Tibial artery (tissue), 4 donors: ENCODE measurements at regions not wholly inside any gene's neighbourhood (a gene's known extent, or its start where the extent isn't known, plus 50 kb on each side); places are given as distances from the start of the nearest gene placed in this dataset.
"Not testable (repeated sequence)": the region's sequence is repeated elsewhere in the genome, so short reads cannot be mapped to it uniquely, and the experiment has no call there.

Experiments used
- DNase-seq, 2 donors: peaks; one replicate each; pipeline ENCODE4 v3.0.0-alpha.2; 2019
- H3K27ac ChIP-seq, 2 donors: fragments of 200-600 bp; sonication (generic) in 1 of 2; 1 replicate in 1 of 2; 2 replicates in 1 of 2; pipeline ENCODE4 v1.5.1; 2018 to 2019; ENCODE audit warnings: mild to moderate bottlenecking in 1 of 2
- H3K27me3 ChIP-seq, 2 donors: fragments of 200-600 bp; sonication (generic) in 1 of 2; one replicate each; pipeline versions ENCODE4 v1.5.1 to v1.6.0; 2016 to 2019
- H3K36me3 ChIP-seq, 3 donors: fragments of 200-600 bp; sonication (generic) in 2 of 3; one replicate each; pipeline ENCODE4 v1.5.1; 2016 to 2019; ENCODE audit warnings: mild to moderate bottlenecking in 2 of 3
- H3K4me1 ChIP-seq, 4 donors: fragments of 200-600 bp; sonication (generic) in 2 of 4; 1 replicate in 3 of 4; 2 replicates in 1 of 4; pipeline ENCODE4 v1.5.1; 2016 to 2019
- H3K4me3 ChIP-seq, 2 donors: fragments of 200-600 bp; sonication (generic) in 1 of 2; 1 replicate in 1 of 2; 2 replicates in 1 of 2; pipeline ENCODE4 v1.5.1; 2018 to 2019; ENCODE audit warnings: mild to moderate bottlenecking in 2 of 2
- H3K9me3 ChIP-seq, 3 donors: fragments of 200-600 bp; sonication (generic) in 1 of 3; one replicate each; pipeline ENCODE4 v1.5.1; 2016 to 2019
- intact Hi-C: fragments of 100-400 bp; cut with DNase I; formaldehyde crosslinking; loops from one replicate; pipeline ENCODE4 v1.15.0; 2023; ENCODE audit warnings: low total_unique reads
- TF ChIP-seq, protein P1 (sequence below), 2 experiments: fragments of 200-600 bp in 1 of 2; fragments of 450-650 bp in 1 of 2; IDR thresholded peaks; one replicate each; pipeline ENCODE4 v1.5.1; 2017 to 2019; ENCODE audit warnings: antibody characterized with exemption in 2 of 2, mild to moderate bottlenecking in 1 of 2, moderate library complexity in 1 of 2

DNA sequence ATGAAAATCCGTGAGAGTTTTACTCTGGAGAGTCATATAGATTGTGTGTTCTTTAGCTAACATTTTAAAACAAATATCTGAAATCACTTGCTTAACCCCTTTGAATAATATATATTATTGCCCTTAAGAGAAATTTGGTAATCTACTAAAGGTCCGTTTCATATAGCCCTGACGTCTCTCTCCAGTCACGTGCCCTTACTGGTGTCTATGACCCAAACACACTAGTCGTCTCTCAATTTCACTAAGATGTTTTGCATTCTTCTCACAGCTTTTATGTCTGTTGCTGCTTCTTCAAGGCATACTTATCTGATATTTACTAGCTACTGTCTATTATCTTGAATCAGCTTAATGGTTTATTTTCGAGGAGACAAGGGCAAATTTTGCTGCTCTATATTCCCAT is 409.9 kb downstream of the KCNJ18 start:
- TF ChIP-seq, protein P1, sequence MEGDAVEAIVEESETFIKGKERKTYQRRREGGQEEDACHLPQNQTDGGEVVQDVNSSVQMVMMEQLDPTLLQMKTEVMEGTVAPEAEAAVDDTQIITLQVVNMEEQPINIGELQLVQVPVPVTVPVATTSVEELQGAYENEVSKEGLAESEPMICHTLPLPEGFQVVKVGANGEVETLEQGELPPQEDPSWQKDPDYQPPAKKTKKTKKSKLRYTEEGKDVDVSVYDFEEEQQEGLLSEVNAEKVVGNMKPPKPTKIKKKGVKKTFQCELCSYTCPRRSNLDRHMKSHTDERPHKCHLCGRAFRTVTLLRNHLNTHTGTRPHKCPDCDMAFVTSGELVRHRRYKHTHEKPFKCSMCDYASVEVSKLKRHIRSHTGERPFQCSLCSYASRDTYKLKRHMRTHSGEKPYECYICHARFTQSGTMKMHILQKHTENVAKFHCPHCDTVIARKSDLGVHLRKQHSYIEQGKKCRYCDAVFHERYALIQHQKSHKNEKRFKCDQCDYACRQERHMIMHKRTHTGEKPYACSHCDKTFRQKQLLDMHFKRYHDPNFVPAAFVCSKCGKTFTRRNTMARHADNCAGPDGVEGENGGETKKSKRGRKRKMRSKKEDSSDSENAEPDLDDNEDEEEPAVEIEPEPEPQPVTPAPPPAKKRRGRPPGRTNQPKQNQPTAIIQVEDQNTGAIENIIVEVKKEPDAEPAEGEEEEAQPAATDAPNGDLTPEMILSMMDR (IDR thresholded peaks at IDR 0.05): no peak
- H3K36me3 ChIP-seq: no peaks in the 10 kb centered on the region
- H3K27ac ChIP-seq: no peak overlapping the region
- H3K9me3 ChIP-seq: no peaks in the 10 kb centered on the region
- H3K4me1 ChIP-seq: no peaks in the 10 kb centered on the region
- DNase-seq: no peak
- no peak overlapping the region for H3K4me3 ChIP-seq
- H3K27me3 ChIP-seq: no peaks in the 10 kb centered on the region
- intact Hi-C loops: no loop called here

DNA sequence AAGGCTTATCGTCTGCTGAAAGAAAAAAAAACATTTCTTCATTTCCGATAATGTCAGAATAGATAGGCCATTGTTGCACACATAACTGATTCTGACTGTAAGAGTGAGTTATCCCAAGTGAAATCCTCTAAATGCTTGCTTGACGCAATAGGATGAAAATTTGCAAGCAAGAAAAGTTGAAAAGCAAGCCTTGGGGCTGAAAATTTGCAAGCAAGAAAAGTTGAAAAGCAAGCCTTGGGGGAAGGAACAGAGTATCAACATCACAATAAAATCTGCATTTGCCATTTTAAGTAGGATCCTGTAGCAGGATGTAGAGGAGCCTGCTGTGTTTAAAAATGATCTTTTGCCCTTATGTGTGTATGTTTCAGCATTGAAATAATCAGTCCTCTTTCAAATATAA is 424.4 kb downstream of the KCNJ18 start:
- H3K4me3 ChIP-seq, H3K27ac ChIP-seq, intact Hi-C loops, H3K27me3 ChIP-seq, H3K36me3 ChIP-seq, H3K4me1 ChIP-seq, DNase-seq, H3K9me3 ChIP-seq: not testable (repeated sequence)

DNA sequence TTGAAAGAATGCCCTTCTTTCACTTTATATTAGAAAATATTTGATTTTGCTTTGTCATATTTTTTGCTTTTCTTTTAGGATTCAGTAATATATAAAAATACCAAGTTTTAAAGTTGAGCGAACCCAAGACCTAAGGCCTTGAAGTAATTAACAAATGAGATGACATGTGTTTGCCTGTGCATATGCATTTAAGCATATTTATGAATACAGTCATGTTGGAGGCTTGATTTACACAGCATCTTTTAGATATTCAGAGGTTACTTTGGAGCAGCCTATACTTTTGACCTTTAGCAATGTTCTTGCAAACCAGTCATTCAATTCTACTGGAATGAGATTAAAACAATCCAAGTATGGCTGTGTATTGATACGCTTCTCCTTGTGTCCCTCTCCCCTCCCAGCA is 425.1 kb downstream of the KCNJ18 start:
- H3K9me3 ChIP-seq, H3K27me3 ChIP-seq, DNase-seq, H3K36me3 ChIP-seq, H3K4me1 ChIP-seq, H3K27ac ChIP-seq, intact Hi-C loops, H3K4me3 ChIP-seq: not testable (repeated sequence)

DNA sequence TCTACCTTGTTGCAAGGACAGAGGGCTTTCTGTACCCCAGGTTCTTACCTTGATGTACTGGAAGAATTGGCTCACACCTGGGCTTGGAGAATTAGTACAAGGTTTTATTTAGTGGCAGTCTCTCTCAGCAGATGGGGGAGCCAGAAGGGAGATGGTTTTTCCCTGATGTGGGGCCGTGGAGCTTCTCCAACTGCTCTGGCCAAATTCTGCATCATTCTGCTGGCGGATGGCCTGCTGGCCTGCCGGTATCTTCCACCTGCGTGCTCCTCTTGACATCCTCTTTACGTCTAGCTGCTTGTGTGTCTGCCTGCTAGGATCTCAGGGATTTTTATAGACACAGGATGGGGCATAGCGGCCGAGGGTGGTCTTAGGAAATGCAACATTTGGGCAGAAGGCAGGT is 426.7 kb downstream of the KCNJ18 start:
- intact Hi-C loops, DNase-seq, H3K27me3 ChIP-seq, H3K36me3 ChIP-seq, H3K4me1 ChIP-seq, H3K4me3 ChIP-seq, H3K9me3 ChIP-seq, H3K27ac ChIP-seq: not testable (repeated sequence)

DNA sequence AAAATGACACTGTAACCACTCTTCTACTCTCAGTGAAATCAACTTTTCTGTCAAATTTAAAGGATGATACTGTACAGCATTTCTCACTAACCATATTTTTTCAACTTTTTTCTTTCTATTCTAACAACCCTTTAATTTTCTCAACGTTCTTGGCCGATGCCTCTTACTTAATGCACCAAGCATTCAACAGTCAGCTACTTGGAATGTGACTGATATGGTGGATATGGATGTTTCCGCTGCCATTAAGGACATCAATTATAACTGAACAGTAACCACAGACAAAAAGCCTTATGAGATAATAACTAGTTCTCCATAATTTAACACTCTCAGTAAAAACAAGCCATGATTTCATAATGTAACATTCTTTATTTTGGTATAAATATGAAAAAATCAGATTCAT is 427.4 kb downstream of the KCNJ18 start:
- DNase-seq, H3K4me3 ChIP-seq, H3K9me3 ChIP-seq, intact Hi-C loops, H3K4me1 ChIP-seq, H3K27me3 ChIP-seq, H3K36me3 ChIP-seq, H3K27ac ChIP-seq: not testable (repeated sequence)

DNA sequence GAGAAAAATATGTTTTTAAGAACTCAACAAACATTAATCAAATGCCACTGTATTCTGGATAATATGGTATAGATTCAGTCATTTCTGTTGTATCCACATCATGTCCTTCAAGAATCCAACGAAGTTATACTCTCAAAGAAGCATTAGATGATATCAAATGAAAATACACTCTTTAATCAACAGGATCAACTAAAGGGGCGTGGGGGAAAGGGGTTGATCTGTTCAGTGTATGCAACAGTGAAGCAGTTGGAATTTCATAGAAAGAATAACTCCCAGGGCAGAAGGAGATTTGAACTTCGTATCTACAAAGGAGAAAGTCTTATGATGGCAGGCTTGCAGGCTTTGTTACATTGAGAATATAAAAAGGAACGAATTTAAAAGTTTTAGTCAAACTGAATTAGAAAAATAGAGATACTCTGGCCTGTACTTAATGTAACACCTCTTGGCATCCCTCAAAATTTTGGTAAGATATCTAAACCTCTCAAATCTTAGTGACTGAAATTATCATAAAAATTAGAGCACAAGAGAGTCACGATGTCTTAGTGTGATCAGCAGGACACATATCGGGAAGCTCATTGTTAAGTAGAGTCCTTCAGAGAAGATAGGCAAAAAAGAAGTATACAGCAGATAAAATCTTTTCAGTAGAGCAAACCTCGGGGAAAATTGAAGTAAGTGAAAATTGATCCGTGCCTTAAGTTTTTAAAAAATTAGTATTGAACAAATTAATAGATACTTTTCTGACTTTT is 431.4 kb downstream of the KCNJ18 start:
- intact Hi-C loops: no loop called here
- TF ChIP-seq, protein P1 (IDR thresholded peaks at IDR 0.05): no peak
- DNase-seq: no peak

DNA sequence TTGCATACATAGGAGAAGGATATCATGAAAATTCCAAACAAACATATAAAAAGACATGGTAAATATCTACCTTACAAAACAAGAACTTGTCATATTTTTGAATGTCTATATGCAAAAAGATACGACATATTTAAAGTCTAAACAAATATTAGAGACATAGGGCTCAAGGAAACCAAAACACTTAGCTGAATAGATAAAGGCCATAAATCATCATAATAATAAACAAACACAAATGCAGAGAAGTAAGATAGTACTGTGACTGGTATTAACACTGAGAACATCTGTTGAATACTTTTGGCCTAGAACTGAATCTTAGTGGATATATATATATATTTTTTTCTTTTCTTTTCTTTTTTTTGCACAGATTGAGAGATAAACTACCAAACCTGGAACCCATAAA is 435.8 kb downstream of the KCNJ18 start:
- no peaks in the 10 kb centered on the region for H3K36me3 ChIP-seq
- no peaks in the 10 kb centered on the region for H3K9me3 ChIP-seq
- H3K4me3 ChIP-seq: no peak overlapping the region
- intact Hi-C loops: no loop called here
- no peaks in the 10 kb centered on the region for H3K4me1 ChIP-seq
- TF ChIP-seq, protein P1 (IDR thresholded peaks at IDR 0.05): no peak
- H3K27ac ChIP-seq: no peak overlapping the region
- DNase-seq: no peak
- no peaks in the 10 kb centered on the region for H3K27me3 ChIP-seq

More for the DNA sequence above, 431.4 kb downstream of the KCNJ18 start:
- H3K9me3 ChIP-seq: no peaks in the 10 kb centered on the region
- no peaks in the 10 kb centered on the region for H3K27me3 ChIP-seq
- no peak overlapping the region for H3K4me3 ChIP-seq
- H3K27ac ChIP-seq: no peak overlapping the region
- no peaks in the 10 kb centered on the region for H3K36me3 ChIP-seq
- no peaks in the 10 kb centered on the region for H3K4me1 ChIP-seq

DNA sequence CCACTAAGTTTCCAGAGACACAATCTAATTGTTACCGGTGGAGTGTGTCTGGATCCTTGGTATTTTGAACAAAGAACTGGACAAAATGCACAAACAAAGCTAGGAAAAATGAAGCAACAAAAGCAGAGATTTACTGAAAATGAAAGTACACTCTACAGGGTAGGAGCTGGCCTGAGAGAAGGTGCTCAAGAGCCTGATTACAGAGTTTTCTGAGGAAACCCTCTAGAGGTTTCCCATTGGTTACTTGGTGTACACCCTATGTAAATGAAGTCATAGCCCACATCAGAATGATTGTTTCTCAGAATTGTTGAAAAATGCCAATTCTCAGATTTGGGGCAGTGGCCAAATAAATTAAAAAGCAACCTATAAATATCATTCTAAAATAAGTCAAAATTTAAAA is 436.4 kb downstream of the KCNJ18 start:
- Histone ChIP-seq H3K4me1 (no peaks in the 10 kb centered on the region), H3K27ac (no peak overlapping the region), H3K36me3 (no peaks in the 10 kb centered on the region), H3K4me3 (no peak overlapping the region), H3K27me3 (no peaks in the 10 kb centered on the region), H3K9me3 (no peaks in the 10 kb centered on the region)
- TF ChIP-seq, protein P1 (IDR thresholded peaks at IDR 0.05): no peak
- no peak for DNase-seq
- intact Hi-C loops: no loop called here

DNA sequence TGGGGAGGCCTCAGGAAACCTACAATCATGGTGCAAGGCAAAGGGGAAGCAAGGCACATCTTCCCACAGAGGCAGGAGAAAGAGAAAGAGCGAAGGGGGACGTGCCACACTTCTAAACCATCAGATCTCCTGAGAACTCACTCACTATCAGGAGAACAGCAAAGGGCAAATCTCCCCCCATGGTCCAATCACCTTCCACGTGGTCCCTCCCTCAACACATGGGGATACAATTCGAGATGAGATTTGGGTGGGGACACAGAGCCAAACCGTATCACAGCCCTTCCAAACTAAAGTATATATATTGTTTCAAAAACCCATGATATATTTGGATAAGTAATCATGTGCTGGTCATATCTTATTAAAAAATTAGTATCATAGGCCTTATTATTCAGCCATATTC is 437.6 kb downstream of the KCNJ18 start:
- H3K27me3 ChIP-seq, DNase-seq, H3K9me3 ChIP-seq, H3K4me1 ChIP-seq, intact Hi-C loops, H3K4me3 ChIP-seq, H3K27ac ChIP-seq, H3K36me3 ChIP-seq: not testable (repeated sequence)
